Muscle of arm (tissue), 1 donor: ENCODE measurements at regions not wholly inside any gene's neighbourhood (a gene's known extent, or its start where the extent isn't known, plus 50 kb on each side); places are given as distances from the start of the nearest gene placed in this dataset.

Source experiments
- DNase-seq: peaks from one replicate; pipeline ENCODE4 v3.0.0-alpha.2; 2013

DNA sequence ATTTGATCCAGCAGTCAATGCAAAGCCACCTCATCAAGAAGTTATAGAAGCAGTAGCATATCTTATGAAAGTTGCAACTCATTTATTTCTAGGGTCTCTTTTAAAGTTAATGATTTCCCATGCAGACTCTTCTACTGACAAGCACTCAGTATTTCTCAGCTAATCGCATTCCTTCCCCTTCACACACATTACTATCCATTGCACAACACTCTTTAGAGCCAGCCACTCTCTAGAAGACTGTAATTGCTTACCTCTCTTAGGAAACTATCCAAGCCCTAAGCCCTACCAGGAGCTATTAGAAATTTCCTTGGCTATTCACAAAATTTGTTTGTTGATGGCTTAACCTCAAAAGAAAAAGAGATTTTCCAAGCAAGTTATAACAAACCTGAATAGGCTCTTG lies 106.0 kb downstream of the ADAMTS1 start:
- DNase-seq = no peak

- no peak for DNase-seq
Observed at GRCh38 chr21:26736449-26736848, 108.8 kb downstream of the ADAMTS1 start.

DNA sequence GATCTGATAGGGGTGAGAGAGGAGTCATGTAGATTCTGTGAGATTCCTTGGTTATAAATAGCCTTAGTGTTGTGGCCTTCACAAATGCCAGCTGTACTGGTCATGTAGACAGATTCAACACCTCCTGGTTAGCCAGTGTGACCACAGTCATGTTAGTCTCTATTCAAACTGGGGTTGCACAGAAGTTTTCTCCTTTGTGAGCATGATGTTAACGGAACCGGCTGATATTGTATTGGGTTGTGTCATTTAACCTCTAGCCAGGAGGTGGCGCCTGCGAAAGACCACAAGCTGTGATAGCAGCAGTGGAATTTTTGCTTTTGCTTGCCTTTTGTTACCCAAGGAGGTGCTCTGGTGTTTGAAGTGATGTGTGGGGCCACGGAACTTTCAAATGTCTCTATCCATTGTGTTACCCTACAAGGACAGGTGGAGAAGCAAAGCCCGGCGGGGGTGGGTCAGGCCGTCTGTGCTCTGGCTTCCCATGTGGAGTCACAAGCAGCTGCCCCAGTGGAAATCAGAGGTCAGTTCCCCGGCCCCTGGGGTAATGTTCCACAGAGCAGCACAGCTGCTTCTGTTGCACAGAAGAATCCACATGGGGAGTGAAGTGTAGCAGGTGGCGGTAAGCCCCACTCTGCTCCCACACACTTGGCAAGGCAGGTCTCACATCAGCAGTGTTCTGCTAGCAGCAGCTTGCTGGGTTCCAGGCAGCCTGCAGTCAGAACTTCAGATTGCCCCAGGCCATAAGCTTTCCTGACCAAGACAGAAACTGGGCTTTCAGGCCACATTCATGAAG lies 112.6 kb downstream of the ADAMTS1 start:
- DNase-seq = no peak

GRCh38 chr21:26719750-26720149 lies 125.5 kb downstream of the ADAMTS1 start:
- peak; percentile 63 for DNase-seq

GRCh38 chr21:26717146-26717739 lies 128.0 kb downstream of the ADAMTS1 start:
- DNase-seq = no peak

DNA sequence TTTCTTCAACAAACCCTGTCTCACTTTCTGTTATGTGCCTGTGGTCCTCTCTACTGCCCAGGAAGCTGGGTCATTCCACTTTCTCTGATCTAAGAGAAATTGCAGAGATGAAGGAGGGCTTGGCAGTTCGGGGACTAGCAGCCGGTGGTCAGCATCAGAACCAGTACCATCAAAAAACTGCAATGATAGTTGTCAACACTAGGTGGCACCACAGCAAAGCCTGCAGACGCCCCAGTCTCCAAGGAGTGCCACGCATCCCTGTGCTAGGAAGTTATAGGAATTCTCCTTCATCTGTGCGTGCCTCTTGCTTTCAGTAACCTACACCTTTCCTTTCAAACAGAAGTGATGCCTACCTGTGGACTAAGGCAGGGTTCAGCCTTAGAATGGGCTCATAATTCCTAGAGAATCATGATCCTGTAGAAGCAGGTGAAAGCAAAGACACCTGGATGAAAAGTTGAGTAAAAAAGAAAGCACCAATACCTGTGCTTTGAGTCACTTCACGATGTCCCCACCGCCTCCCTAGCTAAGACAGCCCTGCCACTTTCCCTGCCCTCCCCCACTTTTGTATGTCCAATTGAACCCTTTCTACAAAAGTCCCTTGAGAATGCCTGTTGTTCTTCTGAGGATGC lies 129.2 kb downstream of the ADAMTS1 start:
- DNase-seq = peak; percentile 47

GRCh38 chr21:26715116-26715515 lies 130.1 kb downstream of the ADAMTS1 start:
- no peak for DNase-seq

DNA sequence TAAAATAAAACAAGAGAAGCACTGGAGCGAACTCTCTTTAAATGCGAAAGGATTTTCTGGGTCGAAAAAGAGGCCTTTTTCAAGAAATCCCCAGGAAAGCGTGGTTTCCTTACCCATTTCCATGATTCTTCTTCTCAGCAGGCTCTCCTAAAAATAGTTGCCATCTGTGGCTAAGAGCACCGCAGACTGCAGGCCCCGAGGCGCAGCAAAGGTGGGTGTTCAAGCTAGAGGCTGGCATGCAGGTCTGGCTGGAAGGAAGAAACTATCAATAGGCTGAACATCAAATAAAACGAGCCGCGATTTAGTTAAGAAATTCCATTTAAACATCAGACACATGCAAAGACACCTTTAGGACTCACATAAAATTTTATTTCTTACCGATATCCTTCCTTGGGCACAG lies 135.1 kb downstream of the ADAMTS1 start:
- DNase-seq = no peak

DNA sequence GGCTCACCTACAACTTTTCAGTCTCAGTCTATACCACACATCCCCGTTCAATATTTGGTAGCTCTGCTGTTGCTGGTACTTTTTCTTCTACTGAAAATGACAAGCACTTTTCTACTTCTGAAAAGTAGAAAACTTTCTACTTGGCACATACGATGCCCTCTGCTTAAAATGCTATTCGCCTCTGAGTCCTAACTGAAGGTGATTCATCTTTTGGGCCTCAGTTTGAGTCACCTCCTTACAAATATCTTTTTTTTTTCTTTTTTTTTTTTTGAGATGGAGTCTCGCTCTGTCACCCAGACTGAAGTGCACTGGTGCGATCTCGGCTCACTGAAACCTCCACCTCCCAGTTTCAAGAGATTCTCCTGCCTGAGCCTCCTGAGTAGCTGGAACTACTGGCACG lies 136.0 kb upstream of the CYYR1 start:
- no peak for DNase-seq

GRCh38 chr21:26708223-26708800 lies 135.2 kb upstream of the CYYR1 start:
- DNase-seq = no peak

DNA sequence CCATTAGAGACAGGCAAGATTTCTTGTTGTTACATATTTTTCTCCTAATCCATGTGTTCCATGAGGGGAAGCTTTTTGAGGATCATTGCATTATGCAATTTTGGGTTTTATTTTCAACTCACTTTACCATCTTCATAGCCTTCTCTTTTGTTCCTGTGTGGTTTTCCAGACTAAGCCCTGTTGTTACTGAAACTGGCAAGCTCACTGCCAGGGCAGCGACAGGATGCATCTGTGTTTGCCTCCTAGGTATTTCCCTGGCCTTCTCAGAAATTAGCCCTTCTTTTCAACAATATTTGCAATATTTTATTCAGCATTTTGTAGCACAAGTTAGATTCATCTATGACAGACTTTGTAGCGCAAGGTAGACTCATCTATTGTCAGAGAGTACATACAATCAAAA lies 134.2 kb upstream of the CYYR1 start:
- DNase-seq = no peak

DNA sequence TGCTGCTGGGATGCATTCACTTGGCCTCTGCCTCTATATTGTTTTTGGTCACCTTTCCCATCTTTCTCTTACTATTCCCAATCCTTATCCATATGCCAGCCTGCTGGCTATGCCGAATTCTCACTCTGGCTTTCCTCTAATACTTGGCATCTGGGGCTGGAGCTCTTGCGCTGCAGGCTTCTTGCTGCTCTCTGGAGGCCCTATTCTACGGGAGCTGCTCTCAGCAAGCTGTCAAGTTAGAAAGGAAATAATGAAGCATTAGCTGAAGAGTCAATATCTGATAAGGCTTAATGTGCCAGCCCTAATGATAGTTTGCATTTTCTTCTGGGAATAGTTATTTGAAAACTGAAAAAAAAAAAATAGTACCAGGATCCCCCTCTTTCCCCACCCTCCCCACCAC lies 125.3 kb upstream of the CYYR1 start:
- no peak for DNase-seq

DNA sequence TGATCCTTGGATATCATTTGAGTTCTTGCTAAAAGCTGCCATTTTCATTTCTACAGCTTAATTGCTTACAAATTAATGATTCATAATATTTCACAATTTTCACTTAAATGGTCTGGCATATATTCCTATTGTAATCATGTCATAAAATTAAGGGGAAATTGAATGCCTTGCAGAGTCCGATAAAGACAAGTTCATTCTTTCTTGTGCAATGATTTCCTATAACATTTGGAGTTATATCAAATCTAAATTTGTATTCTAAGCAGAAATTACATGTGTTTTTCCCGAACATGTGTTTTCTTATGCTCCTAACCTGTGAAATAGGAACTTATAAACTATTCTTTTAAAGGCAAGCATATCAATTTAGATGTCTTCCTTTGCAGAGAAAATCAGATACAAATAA lies 118.3 kb upstream of the CYYR1 start:
- DNase-seq = no peak

- no peak for DNase-seq
Observed at GRCh38 chr21:26686705-26687104, 113.6 kb upstream of the CYYR1 start.

- peak; percentile 2 for DNase-seq
Observed at GRCh38 chr21:26686278-26686677, 113.2 kb upstream of the CYYR1 start.

GRCh38 chr21:26684889-26685288 lies 111.8 kb upstream of the CYYR1 start:
- no peak for DNase-seq

DNA sequence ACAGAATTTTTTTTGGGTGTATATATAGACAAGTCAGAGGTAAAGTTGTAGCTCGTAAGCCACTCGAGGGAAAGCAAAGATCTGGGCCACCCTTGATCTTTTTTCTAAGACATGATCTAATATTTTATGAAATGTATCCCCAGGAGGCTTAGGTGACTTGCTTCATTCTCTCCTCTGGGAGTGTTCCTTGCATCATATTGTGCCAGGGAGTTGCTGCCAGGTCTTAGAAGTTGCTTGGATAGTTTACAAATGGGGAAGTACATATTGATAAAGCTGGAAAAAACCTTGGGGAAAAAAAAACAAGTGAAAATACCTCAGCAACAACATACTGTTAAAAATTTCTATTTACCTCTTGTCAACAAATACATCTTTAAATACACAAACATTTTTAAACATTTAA lies 110.9 kb upstream of the CYYR1 start:
- DNase-seq = no peak

GRCh38 chr21:26679284-26679683 lies 106.2 kb upstream of the CYYR1 start:
- no peak for DNase-seq

DNA sequence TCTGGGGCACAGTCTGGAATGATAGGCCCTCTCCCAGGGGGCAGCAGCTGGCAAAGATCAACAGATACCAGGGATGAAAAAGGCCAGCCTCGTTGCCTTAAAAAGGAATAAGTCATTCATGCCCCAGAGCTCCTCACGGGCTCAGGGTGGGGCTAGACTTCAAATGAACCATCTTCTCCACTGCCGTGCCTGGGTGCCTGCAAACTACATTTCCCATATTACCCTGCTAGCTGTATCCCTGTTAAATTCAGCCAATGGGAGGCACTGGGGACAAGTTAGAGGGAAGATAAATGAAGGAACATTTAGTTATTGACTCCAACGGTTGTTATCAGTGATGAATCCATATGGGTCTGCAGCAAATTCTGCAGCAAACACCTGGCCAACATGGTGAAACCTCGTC lies 101.2 kb upstream of the CYYR1 start:
- no peak for DNase-seq

DNA sequence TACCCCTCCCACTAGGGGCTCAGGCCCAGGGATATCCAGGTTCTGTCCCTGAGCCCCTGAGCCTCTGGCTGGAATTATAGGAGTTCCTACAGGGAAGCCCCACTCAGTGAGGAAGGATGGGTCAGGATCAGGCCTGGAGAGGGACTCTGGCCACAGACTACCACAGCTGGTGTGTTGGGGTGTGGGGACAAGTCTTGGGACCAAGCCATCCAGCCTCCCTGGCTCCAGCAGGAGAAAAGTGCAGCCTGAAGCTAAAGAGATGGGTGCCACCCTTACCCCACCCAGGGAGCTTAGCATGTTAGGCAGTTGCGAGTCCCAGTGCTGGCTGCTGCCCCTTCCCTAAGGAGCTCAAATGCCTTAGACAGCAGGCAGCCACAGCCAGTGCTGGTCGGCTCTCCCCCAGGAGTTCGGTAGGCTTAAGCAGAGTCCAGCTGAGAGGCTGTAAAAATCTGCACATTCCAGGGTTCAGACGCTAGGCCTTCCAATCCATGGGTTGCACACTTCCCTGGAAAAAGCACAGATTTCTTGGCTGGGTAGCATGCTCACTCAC lies 96.2 kb upstream of the CYYR1 start:
- DNase-seq = no peak

- no peak for DNase-seq
Observed at GRCh38 chr21:26659757-26660156, 86.7 kb upstream of the CYYR1 start.

DNA sequence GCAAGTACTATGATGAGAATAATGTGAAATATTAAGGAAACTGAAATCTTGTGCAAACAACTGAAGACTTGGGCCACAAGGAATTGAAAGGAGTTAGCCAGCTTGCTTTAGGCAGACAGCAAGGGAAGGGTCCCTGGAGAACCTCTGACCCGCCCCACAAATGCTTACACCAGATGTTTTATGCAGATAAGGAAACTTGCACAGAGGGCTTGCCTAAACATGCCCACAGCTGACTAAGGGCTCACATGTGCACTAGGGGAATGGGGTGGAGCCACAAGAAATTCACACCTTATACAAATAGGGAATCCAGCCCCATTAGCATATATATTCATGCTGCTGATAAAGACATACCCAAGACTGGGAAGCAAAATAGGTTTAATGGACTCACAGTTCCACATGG lies 86.1 kb upstream of the CYYR1 start:
- no peak for DNase-seq

DNA sequence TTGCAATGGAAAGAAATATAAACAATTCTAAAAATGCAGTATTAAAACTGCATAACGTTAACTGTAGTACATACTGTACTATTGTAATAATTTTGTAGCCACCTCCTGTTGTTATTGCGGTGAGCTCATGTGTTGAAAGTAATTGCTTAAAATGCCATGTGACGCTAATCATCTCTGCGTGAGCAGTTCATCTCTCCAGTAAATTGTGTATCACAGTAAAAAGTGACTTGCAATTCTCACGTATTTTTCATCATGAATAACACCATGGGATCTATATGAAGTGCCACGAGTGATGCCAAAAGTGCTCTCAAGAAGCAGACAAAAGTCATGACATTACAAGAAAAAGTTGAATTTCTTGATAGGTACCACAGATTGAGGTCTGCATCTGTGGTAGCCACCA lies 82.4 kb upstream of the CYYR1 start:
- no peak for DNase-seq
